Astrocyte (in vitro differentiated cells and primary cell): ENCODE measurements at regions not wholly inside any gene's neighbourhood (a gene's known extent, or its start where the extent isn't known, plus 50 kb on each side); places are given as distances from the start of the nearest gene placed in this dataset.
A peak's percentile ranks its signal among the peaks of the same experiment; 100 is the strongest.

Experiments
- DNase-seq: peaks from one replicate; pipeline ENCODE4 v3.0.0-alpha.2; 2010; ENCODE audit warnings: low read depth
- FAIRE-seq: peaks from 2 replicates; lab custom pipeline; 2011; peaks lifted over from hg19 to GRCh38; lab: Jason Lieb, UNC
- H2AFZ ChIP-seq: 2 replicates; pipeline ENCODE4 v1.6.0; 2012; ENCODE audit warnings: low read depth, low read length, inconsistent platforms
- H3K27ac ChIP-seq: 2 replicates; pipeline ENCODE4 v1.5.1; 2011; ENCODE audit warnings: low read depth, low read length, inconsistent platforms
- H3K27me3 ChIP-seq: 2 replicates; pipeline ENCODE4 v1.6.0; 2011; ENCODE audit warnings: low read length, inconsistent platforms; ENCODE audit not compliant: insufficient read depth
- H3K36me3 ChIP-seq: 2 replicates; pipeline ENCODE4 v1.5.1; 2011; ENCODE audit warnings: low read length, inconsistent platforms; ENCODE audit not compliant: insufficient read depth
- H3K4me1 ChIP-seq: 2 replicates; pipeline ENCODE4 v1.5.1; 2011; ENCODE audit warnings: low read length, inconsistent platforms; ENCODE audit not compliant: insufficient read depth
- H3K4me2 ChIP-seq: 2 replicates; pipeline ENCODE4 v1.6.0; 2012; ENCODE audit warnings: low read length, inconsistent platforms
- H3K4me3 ChIP-seq: 2 replicates; pipeline ENCODE4 v1.5.1; 2011; ENCODE audit warnings: low read depth, mild to moderate bottlenecking, low read length, inconsistent platforms; ENCODE audit not compliant: insufficient read depth
- H3K79me2 ChIP-seq: 2 replicates; pipeline ENCODE4 v1.6.0; 2012; ENCODE audit warnings: mild to moderate bottlenecking, low read length, inconsistent platforms; ENCODE audit not compliant: insufficient read depth
- H3K9ac ChIP-seq: 2 replicates; pipeline ENCODE4 v1.6.0; 2012; ENCODE audit warnings: mild to moderate bottlenecking, low read length, inconsistent platforms
- H3K9me3 ChIP-seq: 2 replicates; pipeline ENCODE4 v1.5.1; 2012; ENCODE audit warnings: low read depth, mild to moderate bottlenecking, low read length, inconsistent platforms; ENCODE audit not compliant: insufficient read depth
- H4K20me1 ChIP-seq: 2 replicates; pipeline ENCODE4 v1.6.0; 2012; ENCODE audit warnings: low read length, inconsistent platforms; ENCODE audit not compliant: insufficient read depth
- H3K27ac Mint-ChIP-seq: one replicate; pipeline ENCODE4 v1.8.0; 2021; ENCODE audit warnings: mild to moderate bottlenecking, mixed read lengths; ENCODE audit not compliant: unreplicated experiment
- H3K27me3 Mint-ChIP-seq: one replicate; pipeline ENCODE4 v1.8.0; 2021; ENCODE audit warnings: low read depth, mixed read lengths; ENCODE audit not compliant: unreplicated experiment
- H3K36me3 Mint-ChIP-seq: one replicate; pipeline ENCODE4 v1.8.0; 2021; ENCODE audit warnings: low read depth, mixed read lengths; ENCODE audit not compliant: unreplicated experiment
- H3K4me1 Mint-ChIP-seq: one replicate; pipeline ENCODE4 v1.8.0; 2021; ENCODE audit warnings: low read depth, mixed read lengths; ENCODE audit not compliant: unreplicated experiment
- H3K4me3 Mint-ChIP-seq: one replicate; pipeline ENCODE4 v1.8.0; 2021; ENCODE audit warnings: mild to moderate bottlenecking, moderate library complexity, mixed read lengths; ENCODE audit not compliant: unreplicated experiment
- H3K9me3 Mint-ChIP-seq: one replicate; pipeline ENCODE4 v1.8.0; 2021; ENCODE audit warnings: mild to moderate bottlenecking, mixed read lengths; ENCODE audit not compliant: unreplicated experiment
- CTCF ChIP-seq: IDR thresholded peaks from 2 replicates; pipeline ENCODE4 v1.5.1; 2011; ENCODE audit warnings: low read depth, mild to moderate bottlenecking, inconsistent platforms, low read length, moderate library complexity; ENCODE audit not compliant: insufficient read depth
- EZH2 ChIP-seq: IDR thresholded peaks from 2 replicates; pipeline ENCODE4 v1.6.1; 2012; ENCODE audit warnings: mild to moderate bottlenecking, low read length, inconsistent platforms; ENCODE audit not compliant: insufficient read depth

- FAIRE-seq (peak; percentile 41), DNase-seq (peak; percentile 25)
- no peak overlapping the region for H3K4me3 ChIP-seq
- H3K9ac ChIP-seq = no peak overlapping the region
- H2AFZ ChIP-seq = no peak overlapping the region
- Mint-ChIP-seq H3K4me1 (peaks cover 9% of the 10 kb centered on the region), H3K4me3 (no peak overlapping the region), H3K9me3 (no peaks in the 10 kb centered on the region), H3K27ac (no peak overlapping the region), H3K27me3 (peaks cover 14% of the 10 kb centered on the region), H3K36me3 (no peaks in the 10 kb centered on the region)
- H4K20me1 ChIP-seq = no peaks in the 10 kb centered on the region
- H3K27ac ChIP-seq = no peak overlapping the region
- TF ChIP-seq EZH2 (no peak), CTCF (no peak)
- no peaks in the 10 kb centered on the region for H3K79me2 ChIP-seq
- peak overlapping the region; percentile 38 for H3K4me2 ChIP-seq
- H3K9me3 ChIP-seq = no peaks in the 10 kb centered on the region
- H3K27me3 ChIP-seq = no peaks in the 10 kb centered on the region
- no peaks in the 10 kb centered on the region for H3K36me3 ChIP-seq
- peaks cover 12% of the 10 kb centered on the region for H3K4me1 ChIP-seq
These were observed 520.4 kb downstream of the BCOR start for GRCh38 chrX:39577206-39577984.

- no peak overlapping the region for H3K27ac Mint-ChIP-seq
- Histone ChIP-seq H3K9me3 (no peaks in the 10 kb centered on the region), H3K27ac (no peak overlapping the region), H3K36me3 (no peaks in the 10 kb centered on the region), H4K20me1 (no peaks in the 10 kb centered on the region), H3K9ac (no peak overlapping the region), H3K79me2 (no peaks in the 10 kb centered on the region), H2AFZ (no peak overlapping the region), H3K27me3 (no peaks in the 10 kb centered on the region), H3K4me3 (no peak overlapping the region), H3K4me2 (no peak overlapping the region), H3K4me1 (peaks cover 12% of the 10 kb centered on the region)
- H3K36me3 Mint-ChIP-seq = no peaks in the 10 kb centered on the region
- H3K4me3 Mint-ChIP-seq = no peak overlapping the region
- peaks cover 14% of the 10 kb centered on the region for H3K27me3 Mint-ChIP-seq
- peak; percentile 39 for FAIRE-seq
- H3K9me3 Mint-ChIP-seq = no peaks in the 10 kb centered on the region
- peak; percentile 12 for DNase-seq
- TF ChIP-seq EZH2 (no peak), CTCF (no peak)
- H3K4me1 Mint-ChIP-seq = peaks cover 9% of the 10 kb centered on the region
These were observed 519.5 kb downstream of the BCOR start for GRCh38 chrX:39577985-39578869.
